ENCODE measurements at regions not wholly inside any gene's neighbourhood (a gene's known extent, or its start where the extent isn't known, plus 50 kb on each side); places are given as distances from the start of the nearest gene placed in this dataset.

GRCh38 chr2:234550511-234551107 lies 53.7 kb upstream of the ARL4C start:
- DNase-seq = peak; percentile 61

- DNase-seq = no peak
Observed at GRCh38 chr2:234550056-234550455, 53.2 kb upstream of the ARL4C start.

GRCh38 chr2:234548695-234549420 lies 52.0 kb upstream of the ARL4C start:
- DNase-seq = no peak

GRCh38 chr2:234546770-234547169 lies 49.9 kb upstream of the ARL4C start:
- DNase-seq = no peak
